Esophagus squamous epithelium (tissue), 5 donors: ENCODE measurements at regions not wholly inside any gene's neighbourhood (a gene's known extent, or its start where the extent isn't known, plus 50 kb on each side); places are given as distances from the start of the nearest gene placed in this dataset.
A peak's percentile ranks its signal among the peaks of the same experiment; 100 is the strongest.

Experiments
- DNase-seq: peaks from one replicate; lab custom pipeline; 2025; lab: John Stamatoyannopoulos, UW
- H3K27ac ChIP-seq, 4 donors: fragments of 200-600 bp; sonication (generic); one replicate each; pipeline ENCODE4 v1.5.1; 2016 to 2019; ENCODE audit warnings: mild to moderate bottlenecking in 1 of 4
- H3K27me3 ChIP-seq, 4 donors: fragments of 200-600 bp; sonication (generic); 1 replicate in 3 of 4; 2 replicates in 1 of 4; pipeline versions ENCODE4 v1.5.1 to v1.6.0; 2017 to 2021; ENCODE audit warnings: antibody characterized with exemption in 1 of 4
- H3K36me3 ChIP-seq, 3 donors: fragments of 200-600 bp; sonication (generic); one replicate each; pipeline ENCODE4 v1.5.1; 2016 to 2019
- H3K4me1 ChIP-seq, 3 donors: fragments of 200-600 bp; sonication (generic); one replicate each; pipeline ENCODE4 v1.5.1; 2017 to 2019
- H3K4me3 ChIP-seq, 4 donors: fragments of 200-600 bp; sonication (generic); 1 replicate in 3 of 4; 2 replicates in 1 of 4; pipeline ENCODE4 v1.5.1; 2016 to 2019; ENCODE audit warnings: mild to moderate bottlenecking in 2 of 4, moderate library complexity in 1 of 4
- H3K9me3 ChIP-seq, 3 donors: fragments of 200-600 bp; sonication (generic); one replicate each; pipeline ENCODE4 v1.5.1; 2016 to 2019
- POLR2A ChIP-seq, 4 donors: fragments of 450-650 bp; IDR thresholded peaks; one replicate each; pipeline ENCODE4 v1.6.1; 2017; ENCODE audit warnings: antibody characterized with exemption in 4 of 4, mild to moderate bottlenecking in 4 of 4, moderate library complexity in 3 of 4
- WGBS, 2 donors: methylation state at CpG; one replicate each; pipeline ENCODE4 v1.1.5; 2018; 5-methylcytosine and 5-hydroxymethylcytosine counted together
- intact Hi-C: fragments of 100-400 bp; cut with DNase I; formaldehyde crosslinking; loops from one replicate; pipeline ENCODE4 v1.15.0; 2022
- TF ChIP-seq, protein P1 (sequence below), 6 experiments: fragments of 450-650 bp in 4 of 6; fragments of 200-600 bp in 2 of 6; sonication (generic) in 2 of 6; IDR thresholded peaks; one replicate each; pipeline ENCODE4 v1.5.1; 2016 to 2019; ENCODE audit warnings: antibody characterized with exemption in 6 of 6, mild to moderate bottlenecking in 4 of 6, moderate library complexity in 4 of 6
- donor health status: DM: yes; HTN: yes; CAD: no.

DNA sequence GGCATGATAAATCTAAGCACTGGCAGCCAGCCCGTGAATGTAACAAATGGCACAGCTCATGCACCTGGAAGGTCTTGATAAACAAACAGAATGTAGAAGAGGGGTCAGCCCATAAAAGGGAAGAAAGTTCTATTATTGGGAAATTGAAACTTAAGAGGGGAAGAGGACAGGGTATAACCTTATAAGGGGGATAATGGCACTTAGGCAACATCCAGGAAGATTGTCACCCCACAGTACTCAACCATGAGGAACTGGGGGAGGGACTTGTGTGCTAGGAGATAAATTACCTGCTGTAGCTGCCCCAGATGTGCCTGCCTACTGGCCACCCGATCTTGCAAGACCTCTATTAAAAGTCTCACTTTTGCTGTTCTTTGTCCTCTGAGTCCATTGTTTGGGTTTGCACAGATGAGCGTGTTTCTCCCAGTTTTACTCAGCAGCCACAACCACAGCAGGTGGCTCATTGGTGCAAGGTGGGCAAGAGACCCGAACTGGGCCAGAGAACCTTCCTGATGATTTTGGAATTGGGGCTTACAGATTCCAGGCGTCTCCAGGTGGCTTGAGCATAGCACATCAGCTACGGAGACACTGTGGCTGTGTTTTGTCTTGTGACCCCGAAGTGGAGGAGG lies 79.0 kb upstream of the TAF1B start:
- DNase-seq: no peak
- Histone ChIP-seq H3K4me1 (peaks cover 7 to 60% (median 30%) of the 10 kb centered on the region in 3 donors), H3K9me3 (no peaks in the 10 kb centered on the region), H3K36me3 (no peaks in the 10 kb centered on the region), H3K27me3 (no peaks in the 10 kb centered on the region), H3K27ac (no peak overlapping the region), H3K4me3 (no peak overlapping the region)
- intact Hi-C loops: no loop called here
- TF ChIP-seq, protein P1, sequence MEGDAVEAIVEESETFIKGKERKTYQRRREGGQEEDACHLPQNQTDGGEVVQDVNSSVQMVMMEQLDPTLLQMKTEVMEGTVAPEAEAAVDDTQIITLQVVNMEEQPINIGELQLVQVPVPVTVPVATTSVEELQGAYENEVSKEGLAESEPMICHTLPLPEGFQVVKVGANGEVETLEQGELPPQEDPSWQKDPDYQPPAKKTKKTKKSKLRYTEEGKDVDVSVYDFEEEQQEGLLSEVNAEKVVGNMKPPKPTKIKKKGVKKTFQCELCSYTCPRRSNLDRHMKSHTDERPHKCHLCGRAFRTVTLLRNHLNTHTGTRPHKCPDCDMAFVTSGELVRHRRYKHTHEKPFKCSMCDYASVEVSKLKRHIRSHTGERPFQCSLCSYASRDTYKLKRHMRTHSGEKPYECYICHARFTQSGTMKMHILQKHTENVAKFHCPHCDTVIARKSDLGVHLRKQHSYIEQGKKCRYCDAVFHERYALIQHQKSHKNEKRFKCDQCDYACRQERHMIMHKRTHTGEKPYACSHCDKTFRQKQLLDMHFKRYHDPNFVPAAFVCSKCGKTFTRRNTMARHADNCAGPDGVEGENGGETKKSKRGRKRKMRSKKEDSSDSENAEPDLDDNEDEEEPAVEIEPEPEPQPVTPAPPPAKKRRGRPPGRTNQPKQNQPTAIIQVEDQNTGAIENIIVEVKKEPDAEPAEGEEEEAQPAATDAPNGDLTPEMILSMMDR (IDR thresholded peaks at IDR 0.05): no peak
- TF ChIP-seq POLR2A (IDR thresholded peaks at IDR 0.05): no peak
- 28 to 84% methylated on average over 2 to 7 of the region's 7 CpGs for WGBS, 2 donors

DNA sequence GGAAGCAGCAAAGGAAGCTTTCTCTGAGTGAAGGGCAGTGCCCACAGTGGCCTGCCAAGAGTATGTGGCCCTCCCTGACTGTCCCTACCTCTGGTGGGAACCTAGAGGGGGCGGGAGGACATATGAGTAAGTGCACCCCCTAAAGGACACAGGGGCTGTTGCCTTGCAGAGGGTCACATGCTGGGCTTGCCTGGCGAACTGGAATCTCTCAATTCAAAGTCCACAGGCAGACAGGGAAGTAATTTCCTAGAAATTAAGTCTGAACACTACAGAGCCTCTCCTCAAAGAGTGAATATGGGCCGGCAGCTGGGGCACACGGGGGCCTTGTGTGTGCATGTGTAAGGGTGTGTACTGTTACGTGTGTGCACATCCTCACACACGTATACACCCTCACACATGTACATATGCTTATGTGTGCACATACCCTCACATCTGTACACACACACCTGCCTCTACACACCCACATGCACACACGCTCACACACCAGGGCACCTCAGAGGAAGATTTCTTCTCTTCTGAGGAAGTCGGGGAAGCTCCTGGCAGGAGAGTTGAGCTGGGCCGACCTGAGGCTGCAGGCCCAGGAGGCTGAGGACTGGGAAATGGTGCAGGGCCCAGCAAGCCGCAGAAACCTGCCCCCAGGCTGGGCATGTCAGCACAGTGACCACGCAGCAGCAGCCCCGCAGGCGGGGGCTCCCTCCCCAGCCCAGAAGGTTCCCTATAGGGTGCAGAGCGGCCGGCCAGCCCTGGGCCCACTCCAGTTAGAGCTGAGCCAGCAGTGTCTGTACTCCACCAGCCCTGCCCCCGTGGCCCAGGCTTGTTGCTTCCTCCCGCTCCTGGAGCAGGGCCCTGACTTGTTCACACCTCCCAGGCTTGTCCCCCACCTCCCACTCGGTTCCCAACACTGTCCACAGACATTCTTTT lies 77.4 kb upstream of the TAF1B start:
- TF ChIP-seq, protein P1 (IDR thresholded peaks at IDR 0.05): no peak
- TF ChIP-seq POLR2A (IDR thresholded peaks at IDR 0.05): no peak
- intact Hi-C loops: no loop called here
- Histone ChIP-seq H3K4me3 (no peak overlapping the region), H3K36me3 (no peaks in the 10 kb centered on the region), H3K9me3 (no peaks in the 10 kb centered on the region), H3K27me3 (no peaks in the 10 kb centered on the region), H3K27ac (peak overlapping the region; percentile 45 to 70 (median 64)), H3K4me1 (peaks cover 16 to 67% (median 45%) of the 10 kb centered on the region in 3 donors)
- 29 to 58% methylated on average over 3 to 9 of the region's 18 CpGs for WGBS, 2 donors
- no peak for DNase-seq

DNA sequence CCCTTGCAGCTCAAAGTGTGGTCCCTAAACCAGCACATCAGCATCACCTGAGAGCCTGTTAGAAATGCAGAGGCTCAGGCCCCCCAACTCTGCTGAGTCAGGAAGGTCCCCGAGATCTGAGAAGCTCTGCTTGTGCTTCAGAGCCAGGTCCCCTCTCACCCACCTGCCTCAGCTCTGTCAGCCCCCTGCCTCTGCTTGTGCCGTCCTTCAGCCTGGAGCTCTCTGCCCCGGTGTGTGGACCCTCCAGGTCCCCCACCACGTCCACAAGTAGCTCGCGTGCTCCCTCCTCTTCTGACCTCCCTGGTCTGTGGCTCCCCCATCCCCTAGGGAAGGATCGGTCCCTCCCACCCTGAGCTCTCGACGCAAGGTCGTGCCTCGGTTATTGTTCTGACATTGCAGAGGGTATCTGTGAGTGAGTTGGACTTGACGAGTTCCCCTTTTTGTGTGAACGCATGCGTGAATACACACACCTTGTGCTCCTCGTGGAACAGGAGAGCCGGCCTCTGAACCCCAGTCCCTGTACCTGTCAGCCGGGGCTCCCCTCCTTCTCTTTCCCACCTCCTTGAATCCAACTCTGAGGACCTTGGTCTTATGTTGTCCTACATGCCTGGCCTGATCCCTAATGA lies 75.5 kb upstream of the TAF1B start:
- no peaks in the 10 kb centered on the region for H3K27me3 ChIP-seq
- TF ChIP-seq, protein P1 (IDR thresholded peaks at IDR 0.05): no peak
- TF ChIP-seq POLR2A (IDR thresholded peaks at IDR 0.05): no peak
- H3K36me3 ChIP-seq: no peaks in the 10 kb centered on the region
- intact Hi-C loops: no loop called here
- no peaks in the 10 kb centered on the region for H3K9me3 ChIP-seq
- 91 to 94% methylated on average over 9 to 16 of the region's 17 CpGs for WGBS, 2 donors
- H3K27ac ChIP-seq: peak overlapping the region in 2 of 4 donors; percentile 57 to 61
- DNase-seq: no peak
- peaks cover 30 to 86% (median 53%) of the 10 kb centered on the region in 3 donors for H3K4me1 ChIP-seq
- no peak overlapping the region for H3K4me3 ChIP-seq

DNA sequence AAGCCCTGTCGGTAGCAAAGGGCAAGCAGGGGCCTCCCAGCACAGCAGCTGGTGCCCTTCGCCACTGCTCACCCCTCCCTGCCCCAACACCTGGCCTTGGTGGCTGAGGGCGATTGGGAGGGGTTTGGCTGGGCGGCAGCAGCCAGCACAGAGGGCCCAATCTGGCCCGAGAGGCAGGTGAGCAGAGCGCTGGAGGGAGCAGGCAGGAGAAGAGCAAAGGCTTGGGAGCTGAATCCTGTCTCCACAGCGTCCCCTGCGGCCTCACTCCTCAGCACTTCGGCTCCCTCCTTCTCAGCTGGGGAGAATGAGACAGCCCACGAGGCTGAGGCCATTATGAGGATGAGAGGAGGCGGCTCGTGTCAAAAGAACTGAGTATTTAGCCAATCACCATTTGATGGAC lies 74.9 kb upstream of the TAF1B start:
- intact Hi-C loops: no loop called here
- Histone ChIP-seq H3K9me3 (no peaks in the 10 kb centered on the region), H3K4me3 (no peak overlapping the region), H3K27ac (peak overlapping the region in 2 of 4 donors; percentile 57 to 61), H3K4me1 (peaks cover 30 to 92% (median 53%) of the 10 kb centered on the region in 3 donors), H3K27me3 (no peaks in the 10 kb centered on the region), H3K36me3 (no peaks in the 10 kb centered on the region)
- no peak for DNase-seq
- 52 to 64% methylated on average over 5 to 11 of the region's 12 CpGs for WGBS, 2 donors
- TF ChIP-seq POLR2A (IDR thresholded peaks at IDR 0.05): no peak
- TF ChIP-seq, protein P1 (IDR thresholded peaks at IDR 0.05): peak in 5 of 6 experiments; percentile 7 to 71 (median 34)
